GM21423 (cell line): ENCODE measurements at regions not wholly inside any gene's neighbourhood (a gene's known extent, or its start where the extent isn't known, plus 50 kb on each side); places are given as distances from the start of the nearest gene placed in this dataset.

Experiments used
- ATAC-seq: cut with Tn5 transposase; IDR thresholded peaks from one replicate; pipeline ENCODE4 v1.9.1; 2021; ENCODE audit warnings: mild to moderate bottlenecking, moderate library complexity; ENCODE audit not compliant: unreplicated experiment

DNA sequence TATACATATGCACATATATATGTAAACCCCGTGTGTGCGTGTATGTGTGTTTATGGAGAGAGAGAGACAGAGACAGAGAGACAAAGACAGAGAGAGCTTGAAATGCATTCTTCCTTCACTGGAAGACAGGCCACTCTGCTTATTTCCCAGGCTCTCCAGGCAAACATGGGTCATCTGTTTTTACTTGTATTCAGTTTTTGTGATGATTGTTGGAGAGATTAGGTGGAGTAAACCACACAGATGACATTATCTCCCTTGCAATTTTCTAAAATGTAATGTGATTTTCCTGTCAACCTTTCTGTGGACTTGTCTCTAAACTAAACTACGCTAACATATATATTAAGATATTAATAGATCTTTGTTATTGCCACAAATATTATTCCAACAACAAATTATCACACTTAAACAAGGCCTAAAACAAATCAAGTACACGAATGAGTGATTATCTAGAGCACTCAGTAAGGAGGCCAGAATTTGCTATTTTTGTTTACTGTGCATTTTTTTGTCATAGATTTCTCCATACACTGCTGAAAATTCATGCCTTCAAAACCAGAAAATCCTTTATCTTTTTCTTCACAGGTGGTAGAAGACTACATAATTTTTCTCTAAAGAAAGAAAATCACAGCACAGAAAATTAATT, 251.8 kb upstream of the SLIT2 start:
- no peak for ATAC-seq

DNA sequence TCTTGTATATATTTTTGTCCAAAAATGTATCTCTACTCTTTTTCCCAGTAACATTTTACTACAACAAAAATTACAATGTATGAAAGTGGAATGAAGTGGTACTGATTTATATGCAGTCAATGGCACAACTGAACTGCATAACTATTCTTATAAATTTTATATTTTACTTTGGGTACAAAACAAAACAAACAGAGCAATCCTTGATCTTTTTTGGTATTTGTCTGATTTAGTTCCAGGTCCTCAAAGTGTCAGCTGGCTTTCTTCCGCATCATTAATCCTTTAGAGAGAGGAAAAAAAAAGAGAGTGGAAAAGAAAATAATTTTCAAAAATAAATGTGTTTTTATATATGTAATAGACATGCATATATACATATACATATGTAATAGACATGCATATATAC, 252.4 kb upstream of the SLIT2 start:
- ATAC-seq: no peak

GRCh38 chr4:19993242-19993641, 258.5 kb upstream of the SLIT2 start:
- ATAC-seq: no peak

DNA sequence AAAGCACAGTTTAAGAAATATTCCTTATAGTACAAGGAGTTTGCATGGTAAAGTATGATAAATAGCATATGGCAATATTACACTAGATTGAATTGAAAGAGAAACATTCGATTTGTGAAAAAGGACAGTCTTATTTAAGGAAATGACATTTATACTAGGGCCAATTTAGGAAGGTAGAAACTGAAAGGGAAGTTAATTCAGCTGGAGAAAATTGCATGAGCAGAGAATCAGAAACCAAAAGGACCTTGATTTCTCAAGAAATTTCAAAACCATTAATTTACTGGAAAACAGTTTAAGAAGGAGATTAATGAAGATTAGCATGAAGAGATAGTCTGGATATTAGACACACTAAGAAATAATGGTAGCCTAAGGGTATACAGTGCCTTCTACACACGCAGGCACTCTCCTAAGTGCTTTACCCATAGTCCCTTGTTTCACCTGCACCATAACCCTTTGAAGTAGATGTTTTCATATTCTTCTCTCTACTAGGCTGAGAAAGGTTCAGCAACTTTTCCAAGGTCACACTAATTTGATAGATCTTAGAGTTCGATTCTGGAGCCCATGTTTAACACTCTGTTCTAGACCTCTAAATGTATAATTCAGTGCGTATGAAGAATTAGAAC, 259.1 kb upstream of the SLIT2 start:
- ATAC-seq: no peak

- ATAC-seq: no peak
Measured at GRCh38 chr4:19987746-19988145, 264.0 kb upstream of the SLIT2 start.

DNA sequence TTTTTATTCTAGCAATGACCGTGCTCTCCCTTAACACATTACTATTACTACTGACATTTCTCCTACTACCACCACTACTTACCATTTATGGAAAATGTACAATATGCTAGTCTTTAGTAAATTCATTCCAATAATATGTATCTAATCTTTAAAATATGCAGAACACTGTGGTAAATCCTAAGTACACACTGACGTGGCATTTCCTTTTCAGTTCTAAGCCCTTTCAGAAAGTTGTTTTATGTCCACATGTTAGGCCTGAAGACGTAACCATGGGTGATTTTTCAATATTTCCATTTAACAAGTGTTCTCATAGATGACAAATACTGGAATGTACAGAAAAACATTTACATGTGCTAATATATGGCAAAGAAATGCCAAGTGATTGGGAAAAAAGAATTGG, 268.6 kb upstream of the SLIT2 start:
- no peak for ATAC-seq

GRCh38 chr4:19982556-19982955, 269.1 kb upstream of the SLIT2 start:
- no peak for ATAC-seq

DNA sequence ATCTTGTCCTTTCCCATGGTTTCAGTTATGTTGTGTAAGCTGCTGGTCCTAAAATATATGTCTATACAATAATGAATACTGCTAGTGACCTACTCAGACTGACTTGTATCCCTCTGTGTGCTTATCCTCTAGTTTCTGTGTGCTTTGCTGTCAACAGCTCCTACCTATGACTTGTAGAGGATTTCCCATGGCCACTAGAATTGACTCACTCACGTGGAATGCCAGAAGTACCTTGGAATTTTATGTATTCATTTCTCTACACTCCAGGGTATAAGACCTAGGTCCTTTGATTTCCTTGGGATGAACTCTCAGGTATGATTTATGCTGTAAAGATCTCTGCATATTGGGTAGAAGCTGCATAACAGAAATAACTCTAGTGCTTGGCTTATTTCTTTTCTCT, 279.9 kb upstream of the SLIT2 start:
- ATAC-seq: no peak

DNA sequence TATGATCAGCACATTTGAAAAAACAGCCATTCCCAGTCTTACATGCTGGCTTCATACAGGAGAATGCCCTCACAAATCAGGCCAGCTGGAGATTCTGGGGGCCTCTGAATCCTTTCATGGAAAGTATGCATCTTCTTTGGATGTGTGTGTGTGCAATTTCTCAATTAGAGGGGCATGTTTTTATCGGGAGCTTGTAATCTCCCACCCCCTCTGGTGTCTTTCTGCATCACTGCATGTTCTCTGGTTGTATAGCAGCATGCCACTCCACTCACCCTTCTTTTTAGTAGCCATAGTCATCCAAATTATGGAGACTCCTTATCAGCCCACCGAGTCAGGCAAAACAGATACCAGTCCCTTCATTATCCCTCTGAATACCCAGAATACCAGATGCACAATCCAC, 282.2 kb upstream of the SLIT2 start:
- ATAC-seq: no peak

DNA sequence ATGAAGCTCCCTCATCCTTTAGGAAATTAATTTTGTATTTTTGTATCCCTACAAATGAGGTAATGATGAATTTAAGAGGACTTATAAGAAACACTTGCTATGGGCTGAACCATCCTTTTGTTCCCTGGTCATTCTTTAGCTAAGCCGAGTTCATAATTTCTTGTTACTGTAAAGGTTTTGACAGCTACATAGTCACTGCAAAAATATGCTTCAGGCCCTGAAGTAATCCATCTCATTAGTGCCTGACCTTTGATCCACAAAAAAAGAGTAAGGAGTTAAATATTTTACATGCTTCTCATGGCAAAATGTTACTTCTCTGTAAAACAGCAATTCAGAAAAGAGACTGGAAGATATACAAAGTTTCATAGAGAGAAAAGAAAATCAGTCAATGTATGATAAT, 290.6 kb upstream of the SLIT2 start:
- ATAC-seq: no peak

GRCh38 chr4:19958848-19959247, 292.9 kb upstream of the SLIT2 start:
- no peak for ATAC-seq

DNA sequence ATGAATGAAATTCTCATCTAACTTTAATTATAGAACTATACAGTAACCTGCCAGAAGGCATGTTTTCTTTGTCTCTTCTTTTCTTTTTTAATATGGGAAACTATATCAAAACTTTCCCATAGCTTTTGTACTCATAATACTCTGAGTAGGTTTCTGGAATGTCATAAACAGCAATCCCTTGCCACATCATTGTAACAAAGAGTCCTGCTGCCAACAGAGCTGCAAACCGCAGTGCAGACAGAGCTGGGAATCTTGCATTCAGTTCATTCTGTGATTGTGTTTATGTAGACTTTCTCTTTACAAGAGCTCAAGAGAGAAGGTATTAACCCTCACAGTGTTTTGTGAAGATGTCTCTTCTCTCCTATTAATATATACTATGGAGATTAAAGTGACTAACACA, 304.4 kb upstream of the SLIT2 start:
- no peak for ATAC-seq

GRCh38 chr4:19945979-19946380, 305.7 kb upstream of the SLIT2 start:
- no peak for ATAC-seq

DNA sequence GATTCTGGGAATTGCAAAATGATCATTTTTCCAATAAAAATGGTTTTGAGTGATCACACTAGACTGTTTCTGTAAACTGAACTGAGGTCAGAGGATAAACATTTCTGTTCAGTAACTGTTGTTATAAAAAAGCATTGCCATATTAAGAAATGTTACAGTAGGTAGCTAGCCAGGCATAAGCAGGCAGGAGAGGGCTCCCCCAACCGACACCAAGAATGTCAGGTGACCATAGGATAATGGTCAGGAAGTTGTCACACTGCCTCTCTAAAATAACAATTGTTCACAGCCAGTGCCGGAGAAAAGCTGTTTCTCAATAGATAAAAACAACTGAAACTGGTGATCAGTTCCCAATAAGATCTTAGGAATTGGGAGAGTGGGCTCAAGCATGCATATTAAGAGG, 306.2 kb upstream of the SLIT2 start:
- ATAC-seq: no peak

DNA sequence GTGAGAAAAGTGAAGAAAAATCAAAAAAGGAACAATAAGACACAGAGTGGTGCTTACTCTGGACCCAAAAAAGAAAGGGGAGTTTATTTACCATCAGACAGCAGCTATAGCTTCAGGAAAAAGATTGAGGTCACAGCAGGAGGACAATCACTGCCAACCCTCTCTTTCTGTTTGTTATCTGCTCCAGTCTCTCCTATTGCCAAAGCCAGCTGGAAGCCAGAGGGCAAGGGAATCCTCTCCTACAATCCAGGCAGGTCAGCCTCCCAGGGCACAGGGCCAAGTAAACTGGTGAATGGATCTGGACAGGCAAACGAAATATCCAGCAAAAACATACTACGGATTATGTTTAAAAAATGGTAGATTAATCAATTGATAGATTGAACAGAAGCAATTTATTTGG, 306.9 kb upstream of the SLIT2 start:
- no peak for ATAC-seq

DNA sequence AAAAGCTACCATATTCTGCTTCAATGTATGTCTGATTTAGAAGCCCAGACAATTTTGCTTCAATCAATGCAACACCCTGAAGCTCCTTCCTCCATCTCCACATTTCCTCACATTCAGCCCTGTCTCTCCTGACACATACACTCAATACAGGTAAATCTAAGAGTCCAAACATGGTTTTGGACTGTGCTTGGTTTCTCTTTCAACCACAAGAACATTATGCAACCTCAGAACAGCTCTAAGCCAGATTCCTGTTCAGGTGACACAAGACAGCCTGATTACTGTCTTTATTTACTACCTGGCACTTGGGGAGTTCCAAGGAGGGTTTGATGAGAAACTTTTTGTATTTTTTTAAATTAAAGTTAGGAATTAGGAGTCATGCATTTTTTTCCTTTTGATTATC, 307.5 kb upstream of the SLIT2 start:
- ATAC-seq: no peak

DNA sequence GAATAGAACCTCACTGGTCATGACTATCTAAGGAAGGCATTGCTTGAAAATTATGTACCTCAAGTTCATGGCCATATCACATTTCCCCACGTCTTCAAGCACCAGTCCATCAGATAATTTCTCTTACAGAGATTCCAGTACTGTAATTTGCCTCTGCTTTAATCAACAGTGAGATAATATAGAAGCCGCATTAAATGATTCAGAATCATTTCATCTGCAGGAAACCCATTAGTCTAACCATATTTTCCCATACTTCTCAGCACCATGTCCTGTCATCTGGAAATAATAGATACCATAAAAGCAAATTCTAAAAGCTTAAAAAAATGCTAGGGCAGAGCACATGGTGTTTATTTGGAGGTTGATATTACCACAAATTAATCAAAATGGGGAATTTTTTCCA, 310.3 kb upstream of the SLIT2 start:
- ATAC-seq: no peak

DNA sequence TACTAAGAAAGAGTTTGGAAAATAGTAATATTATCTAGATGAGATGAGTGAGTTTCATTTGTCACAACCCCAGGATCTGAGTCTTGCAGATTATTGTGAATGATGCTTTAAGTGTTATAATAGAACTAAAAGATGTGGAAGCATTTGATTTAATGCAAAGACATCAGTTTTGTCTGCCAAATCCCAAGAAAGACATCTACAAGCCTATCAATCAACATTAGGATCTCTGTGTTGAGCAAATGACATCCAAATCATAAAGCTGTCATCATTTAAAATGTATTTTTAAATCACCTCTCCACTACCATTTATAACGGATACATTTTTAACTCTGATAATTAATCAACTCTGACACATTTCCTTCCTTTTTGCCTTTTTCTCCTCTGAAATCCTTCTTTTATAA, 310.8 kb upstream of the SLIT2 start:
- ATAC-seq: no peak

DNA sequence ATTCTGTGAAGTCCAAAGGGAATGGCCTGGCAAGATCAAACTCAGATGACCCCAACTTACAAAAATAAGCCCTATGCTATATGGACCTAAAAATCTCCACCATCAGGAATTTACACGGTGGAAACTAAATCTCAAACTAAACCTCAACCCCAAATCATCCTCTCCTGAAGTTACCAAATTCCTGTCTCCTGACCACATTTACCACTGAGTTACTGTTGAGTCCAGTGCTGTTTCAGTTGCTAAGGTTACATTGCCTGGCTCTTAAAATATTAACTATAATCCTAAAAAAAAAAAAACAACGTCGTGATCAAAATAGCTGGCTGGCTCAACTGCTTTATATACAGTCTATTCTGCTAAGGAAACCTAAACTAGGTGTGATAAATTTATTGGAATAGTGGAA, 315.2 kb upstream of the SLIT2 start:
- ATAC-seq: no peak

GRCh38 chr4:19930742-19931141, 321.0 kb upstream of the SLIT2 start:
- ATAC-seq: no peak

DNA sequence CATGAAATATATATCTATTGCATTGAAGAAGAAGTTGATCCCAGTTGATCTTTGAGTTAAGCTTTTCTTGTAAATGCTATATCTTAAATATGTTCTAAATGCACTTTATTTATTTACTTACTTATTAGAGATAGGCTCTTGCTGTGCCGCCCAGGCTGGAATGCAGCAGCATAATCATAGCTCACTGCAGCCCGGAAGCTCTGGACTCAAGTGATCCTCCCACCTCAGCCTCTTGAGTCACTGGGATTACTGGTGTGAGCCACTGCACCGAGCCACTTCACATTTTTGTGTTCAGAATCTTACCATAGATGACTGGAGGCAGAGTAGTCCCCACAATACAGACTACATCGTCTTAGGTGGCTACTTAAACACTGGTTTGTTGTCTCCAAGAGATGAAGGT, 324.3 kb upstream of the SLIT2 start:
- no peak for ATAC-seq

- no peak for ATAC-seq
Measured at GRCh38 chr4:19925516-19925915, 326.2 kb upstream of the SLIT2 start.

DNA sequence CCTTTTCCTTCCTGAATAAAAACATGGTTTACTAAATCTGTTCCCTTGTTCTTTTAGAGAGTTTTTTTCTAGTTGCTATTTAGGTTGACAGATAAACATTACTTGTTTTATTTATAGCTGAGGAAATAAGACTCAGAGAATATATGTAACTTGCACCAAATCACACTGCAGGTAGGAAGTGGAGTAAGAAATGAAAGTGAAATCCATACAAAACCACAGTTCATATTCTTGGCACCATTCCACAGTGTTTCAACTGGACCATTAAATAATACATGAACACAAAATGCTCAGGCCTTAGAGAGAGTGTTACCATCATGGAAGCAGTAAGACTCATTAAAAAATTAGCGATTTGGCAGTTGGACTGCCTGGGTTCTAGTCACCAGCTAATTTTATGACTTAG, 326.9 kb upstream of the SLIT2 start:
- no peak for ATAC-seq
